K562 (cell line): ENCODE measurements at regions not wholly inside any gene's neighbourhood (a gene's known extent, or its start where the extent isn't known, plus 50 kb on each side); places are given as distances from the start of the nearest gene placed in this dataset.

Experiments used
- REST ChIP-seq, 2 experiments: fragments of 450-650 bp; formaldehyde crosslinking in 1 of 2; IDR thresholded peaks; 2 replicates each; pipeline versions ENCODE4 v1.4.0 to v1.6.1; 2014 to 2020; ENCODE audit warnings: mild to moderate bottlenecking in 2 of 2, borderline replicate concordance in 1 of 2, low read depth in 1 of 2
- SMARCC2 ChIP-seq: fragments of 450-650 bp; IDR thresholded peaks from 2 replicates; pipeline ENCODE4 v1.6.1; 2017; ENCODE audit warnings: antibody characterized with exemption, moderate library complexity, mild to moderate bottlenecking, low read depth
- TARDBP ChIP-seq: fragments of 450-650 bp; IDR thresholded peaks from 2 replicates; pipeline ENCODE4 v1.6.1; 2016
- TGIF2 ChIP-seq: sonication (generic); formaldehyde crosslinking; IDR thresholded peaks from 2 replicates; pipeline ENCODE4 v1.8.1; 2022; ENCODE audit warnings: mild to moderate bottlenecking, missing genetic modification reagents, moderate library complexity
- USF2 ChIP-seq: sonication (generic); formaldehyde crosslinking; IDR thresholded peaks from 2 replicates; pipeline ENCODE4 v1.5.0; 2020; ENCODE audit warnings: missing genetic modification reagents
- ZBTB5 ChIP-seq: fragments of 450-650 bp; IDR thresholded peaks from 2 replicates; pipeline ENCODE4 v1.6.1; 2017; ENCODE audit warnings: antibody characterized with exemption
- ZNF274 ChIP-seq: IDR thresholded peaks from 2 replicates; pipeline ENCODE4 v1.6.1; 2011; ENCODE audit warnings: low read depth, mild to moderate bottlenecking, low read length, moderate library complexity, borderline replicate concordance
- ZNF586 ChIP-seq: fragments of 450-650 bp; formaldehyde crosslinking; conservative IDR thresholded peaks from 2 replicates; pipeline ENCODE4 v1.4.0; 2020; ENCODE audit warnings: mild to moderate bottlenecking, moderate library complexity
- ZNF75A ChIP-seq: fragments of 450-650 bp; formaldehyde crosslinking; IDR thresholded peaks from 2 replicates; pipeline ENCODE4 v1.4.0; 2020; ENCODE audit warnings: mild to moderate bottlenecking
- TF ChIP-seq, protein P1 (sequence below), 3 experiments: IDR thresholded peaks in 2 of 3; conservative IDR thresholded peaks in 1 of 3; 2 replicates each; pipeline ENCODE4 v1.5.1; 2011 to 2012; ENCODE audit warnings: low read length in 3 of 3, mild to moderate bottlenecking in 3 of 3, control low read depth in 2 of 3, improper control_type of control experiment in 1 of 3, inconsistent platforms in 1 of 3, low read depth in 1 of 3, mixed read lengths in 1 of 3, moderate library complexity in 1 of 3; ENCODE audit not compliant: insufficient read depth in 2 of 3

DNA sequence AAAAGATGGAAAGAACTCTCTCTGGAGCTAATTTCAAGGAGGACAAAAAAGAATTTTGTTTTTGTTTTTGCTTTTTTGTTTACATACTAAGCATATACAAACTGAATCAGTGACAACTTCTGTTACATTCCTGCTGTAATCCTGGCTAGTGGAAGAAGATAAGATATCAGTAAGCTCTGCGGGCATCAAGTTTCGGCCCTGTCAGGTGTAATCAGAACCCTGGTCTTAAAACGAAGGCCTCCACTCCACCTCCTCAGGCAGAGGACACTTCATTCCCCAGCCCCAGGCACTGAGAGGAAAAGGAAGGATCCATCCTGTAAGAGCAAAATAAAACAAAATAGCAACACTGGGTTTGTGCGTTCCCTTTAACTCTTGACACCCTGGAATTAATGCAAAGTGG is 88.9 kb upstream of the ARHGAP29 start:
- TF ChIP-seq REST (IDR thresholded peaks at IDR 0.05; ENCODE audit: borderline replicate concordance) (no peak), REST (CRISPR knock-in tag; IDR thresholded peaks at IDR 0.05; ENCODE audit: low read depth) (no peak), ZNF274 (no peak), ZNF75A (CRISPR knock-in tag) (no peak), SMARCC2 (no peak), ZNF586 (no peak), TARDBP (no peak), USF2 (no peak), ZBTB5 (no peak), TGIF2 (CRISPR knock-in tag) (no peak)
- TF ChIP-seq, protein P1, sequence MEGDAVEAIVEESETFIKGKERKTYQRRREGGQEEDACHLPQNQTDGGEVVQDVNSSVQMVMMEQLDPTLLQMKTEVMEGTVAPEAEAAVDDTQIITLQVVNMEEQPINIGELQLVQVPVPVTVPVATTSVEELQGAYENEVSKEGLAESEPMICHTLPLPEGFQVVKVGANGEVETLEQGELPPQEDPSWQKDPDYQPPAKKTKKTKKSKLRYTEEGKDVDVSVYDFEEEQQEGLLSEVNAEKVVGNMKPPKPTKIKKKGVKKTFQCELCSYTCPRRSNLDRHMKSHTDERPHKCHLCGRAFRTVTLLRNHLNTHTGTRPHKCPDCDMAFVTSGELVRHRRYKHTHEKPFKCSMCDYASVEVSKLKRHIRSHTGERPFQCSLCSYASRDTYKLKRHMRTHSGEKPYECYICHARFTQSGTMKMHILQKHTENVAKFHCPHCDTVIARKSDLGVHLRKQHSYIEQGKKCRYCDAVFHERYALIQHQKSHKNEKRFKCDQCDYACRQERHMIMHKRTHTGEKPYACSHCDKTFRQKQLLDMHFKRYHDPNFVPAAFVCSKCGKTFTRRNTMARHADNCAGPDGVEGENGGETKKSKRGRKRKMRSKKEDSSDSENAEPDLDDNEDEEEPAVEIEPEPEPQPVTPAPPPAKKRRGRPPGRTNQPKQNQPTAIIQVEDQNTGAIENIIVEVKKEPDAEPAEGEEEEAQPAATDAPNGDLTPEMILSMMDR (IDR thresholded peaks at IDR 0.05 in 2 of 3, conservative IDR thresholded peaks at IDR 0.05 in 1 of 3; ENCODE audit: insufficient read depth in 2 of 3, low read depth in 1 of 3, low read length in 3 of 3) = no peak
